Stimulated activated naive CD8-positive, alpha-beta T cell treated with anti-CD3 and anti-CD28 coated beads, Interleukin-15, amount 100 ng/mL, for 72 hours (primary cell): ENCODE measurements at regions not wholly inside any gene's neighbourhood (a gene's known extent, or its start where the extent isn't known, plus 50 kb on each side); places are given as distances from the start of the nearest gene placed in this dataset.

Experiments used
- ATAC-seq: fragments of 150-1000 bp; cut with Tn5 transposase; 2 replicates; pipeline ENCODE4 v1.10.0; 2021; ENCODE audit warnings: mild to moderate bottlenecking, moderate library complexity
- DNase-seq, 2 donors: peaks; one replicate each; pipeline ENCODE4 v3.0.0; 2021 to 2022
- H3K27ac Mint-ChIP-seq, 2 donors: one replicate each; pipeline ENCODE4 v1.8.0; 2022; ENCODE audit warnings: mild to moderate bottlenecking in 2 of 2, mixed read lengths in 2 of 2, moderate library complexity in 2 of 2
- H3K27me3 Mint-ChIP-seq: one replicate; pipeline ENCODE4 v1.8.0; 2022; ENCODE audit warnings: mixed read lengths
- H3K4me1 Mint-ChIP-seq: one replicate; pipeline ENCODE4 v1.8.0; 2022; ENCODE audit warnings: mild to moderate bottlenecking, mixed read lengths
- H3K4me3 Mint-ChIP-seq, 2 donors: one replicate each; pipeline ENCODE4 v1.8.0; 2022; ENCODE audit warnings: mild to moderate bottlenecking in 2 of 2, mixed read lengths in 2 of 2, moderate library complexity in 1 of 2
- H3K9me3 Mint-ChIP-seq, 2 donors: one replicate each; pipeline ENCODE4 v1.8.0; 2022; ENCODE audit warnings: mixed read lengths in 2 of 2

- ATAC-seq: peak; percentile 42
- peaks cover 7% of the 10 kb centered on the region for H3K4me1 Mint-ChIP-seq
- no peak overlapping the region for H3K27ac Mint-ChIP-seq
- peaks cover 40% of the 10 kb centered on the region for H3K27me3 Mint-ChIP-seq
- H3K4me3 Mint-ChIP-seq: no peak overlapping the region
- no peak for DNase-seq
- no peaks in the 10 kb centered on the region for H3K9me3 Mint-ChIP-seq
These were observed 83.3 kb upstream of the PGBD5 start for GRCh38 chr1:230509281-230509977.

- peaks cover 28% of the 10 kb centered on the region for H3K27me3 Mint-ChIP-seq
- peaks cover 7% of the 10 kb centered on the region for H3K4me1 Mint-ChIP-seq
- no peak for DNase-seq
- no peaks in the 10 kb centered on the region for H3K9me3 Mint-ChIP-seq
- no peak for ATAC-seq
- no peak overlapping the region for H3K27ac Mint-ChIP-seq
- H3K4me3 Mint-ChIP-seq: no peak overlapping the region
These were observed 81.7 kb upstream of the PGBD5 start for GRCh38 chr1:230507666-230508402.

- DNase-seq (no peak), ATAC-seq (no peak)
- Mint-ChIP-seq H3K4me1 (peaks cover 7% of the 10 kb centered on the region), H3K27me3 (peaks cover 25% of the 10 kb centered on the region), H3K27ac (no peak overlapping the region), H3K4me3 (no peak overlapping the region), H3K9me3 (no peaks in the 10 kb centered on the region)
These were observed 81.1 kb upstream of the PGBD5 start for GRCh38 chr1:230507236-230507635.

- Mint-ChIP-seq H3K9me3 (no peaks in the 10 kb centered on the region), H3K4me1 (peaks cover 7% of the 10 kb centered on the region), H3K27ac (no peak overlapping the region), H3K27me3 (peaks cover 25% of the 10 kb centered on the region), H3K4me3 (no peak overlapping the region)
- DNase-seq (no peak), ATAC-seq (no peak)
These were observed 80.3 kb upstream of the PGBD5 start for GRCh38 chr1:230506451-230506850.

GRCh38 chr1:230504310-230504709 is 78.2 kb upstream of the PGBD5 start:
- Mint-ChIP-seq H3K4me3 (no peak overlapping the region), H3K27ac (no peak overlapping the region), H3K27me3 (peaks cover 18% of the 10 kb centered on the region), H3K4me1 (peaks cover 7% of the 10 kb centered on the region), H3K9me3 (no peaks in the 10 kb centered on the region)
- ATAC-seq (no peak), DNase-seq (no peak)

- H3K9me3 Mint-ChIP-seq: no peaks in the 10 kb centered on the region
- no peak for ATAC-seq
- peaks cover 7% of the 10 kb centered on the region for H3K4me1 Mint-ChIP-seq
- H3K27me3 Mint-ChIP-seq: peaks cover 14% of the 10 kb centered on the region
- H3K4me3 Mint-ChIP-seq: no peak overlapping the region
- H3K27ac Mint-ChIP-seq: no peak overlapping the region
- no peak for DNase-seq
These were observed 77.6 kb upstream of the PGBD5 start for GRCh38 chr1:230503726-230504125.

GRCh38 chr1:230502996-230503395 is 76.9 kb upstream of the PGBD5 start:
- DNase-seq (no peak), ATAC-seq (no peak)
- Mint-ChIP-seq H3K9me3 (no peaks in the 10 kb centered on the region), H3K4me1 (peaks cover 7% of the 10 kb centered on the region), H3K27ac (peak overlapping the region in 1 of 2 donors; percentile 43), H3K4me3 (no peak overlapping the region), H3K27me3 (peaks cover 17% of the 10 kb centered on the region)

- ATAC-seq: no peak
- Mint-ChIP-seq H3K4me3 (no peak overlapping the region), H3K4me1 (no peaks in the 10 kb centered on the region), H3K27me3 (peaks cover 17% of the 10 kb centered on the region), H3K9me3 (no peaks in the 10 kb centered on the region), H3K27ac (no peak overlapping the region)
- no peak for DNase-seq
These were observed 76.2 kb upstream of the PGBD5 start for GRCh38 chr1:230502306-230502705.

- H3K27me3 Mint-ChIP-seq: peaks cover 17% of the 10 kb centered on the region
- no peaks in the 10 kb centered on the region for H3K4me1 Mint-ChIP-seq
- DNase-seq: no peak
- no peak overlapping the region for H3K4me3 Mint-ChIP-seq
- H3K27ac Mint-ChIP-seq: no peak overlapping the region
- no peak for ATAC-seq
- H3K9me3 Mint-ChIP-seq: no peaks in the 10 kb centered on the region
These were observed 75.7 kb upstream of the PGBD5 start for GRCh38 chr1:230501849-230502248.

- DNase-seq: no peak
These were observed 75.1 kb upstream of the PGBD5 start for GRCh38 chr1:230501242-230501641.

GRCh38 chr1:230500063-230500462 is 73.9 kb upstream of the PGBD5 start:
- Mint-ChIP-seq H3K4me3 (no peak overlapping the region), H3K27ac (no peak overlapping the region), H3K9me3 (no peaks in the 10 kb centered on the region), H3K4me1 (no peaks in the 10 kb centered on the region), H3K27me3 (peaks cover 28% of the 10 kb centered on the region)
- DNase-seq (no peak), ATAC-seq (no peak)

More at GRCh38 chr1:230501242-230501641, 75.1 kb upstream of the PGBD5 start:
- no peak overlapping the region for H3K4me3 Mint-ChIP-seq
- no peaks in the 10 kb centered on the region for H3K9me3 Mint-ChIP-seq
- ATAC-seq: no peak
- H3K27me3 Mint-ChIP-seq: peaks cover 17% of the 10 kb centered on the region
- no peak overlapping the region for H3K27ac Mint-ChIP-seq
- H3K4me1 Mint-ChIP-seq: no peaks in the 10 kb centered on the region

GRCh38 chr1:230499496-230499895 is 73.4 kb upstream of the PGBD5 start:
- no peak for ATAC-seq
- H3K9me3 Mint-ChIP-seq: no peaks in the 10 kb centered on the region
- H3K4me1 Mint-ChIP-seq: no peaks in the 10 kb centered on the region

GRCh38 chr1:230498704-230499103 is 72.6 kb upstream of the PGBD5 start:
- no peak overlapping the region for H3K27ac Mint-ChIP-seq
- no peak overlapping the region for H3K4me3 Mint-ChIP-seq
- DNase-seq: no peak
- ATAC-seq: no peak
- H3K4me1 Mint-ChIP-seq: no peaks in the 10 kb centered on the region
- H3K9me3 Mint-ChIP-seq: no peaks in the 10 kb centered on the region
- peaks cover 40% of the 10 kb centered on the region for H3K27me3 Mint-ChIP-seq

More at GRCh38 chr1:230499496-230499895, 73.4 kb upstream of the PGBD5 start:
- Mint-ChIP-seq H3K27me3 (peaks cover 34% of the 10 kb centered on the region), H3K27ac (peak overlapping the region in 1 of 2 donors; percentile 31), H3K4me3 (no peak overlapping the region)
- no peak for DNase-seq

GRCh38 chr1:230496451-230496850 is 70.3 kb upstream of the PGBD5 start:
- ATAC-seq: no peak
- no peak overlapping the region for H3K4me3 Mint-ChIP-seq
- H3K4me1 Mint-ChIP-seq: no peaks in the 10 kb centered on the region
- DNase-seq: no peak
- H3K27ac Mint-ChIP-seq: no peak overlapping the region
- H3K27me3 Mint-ChIP-seq: peaks cover 47% of the 10 kb centered on the region
- no peaks in the 10 kb centered on the region for H3K9me3 Mint-ChIP-seq

GRCh38 chr1:230495891-230496385 is 69.8 kb upstream of the PGBD5 start:
- no peak for DNase-seq
- Mint-ChIP-seq H3K27ac (no peak overlapping the region), H3K27me3 (peaks cover 53% of the 10 kb centered on the region), H3K9me3 (no peaks in the 10 kb centered on the region), H3K4me3 (no peak overlapping the region), H3K4me1 (no peaks in the 10 kb centered on the region)
- ATAC-seq: no peak

GRCh38 chr1:230495076-230495475 is 68.9 kb upstream of the PGBD5 start:
- Mint-ChIP-seq H3K27me3 (peaks cover 61% of the 10 kb centered on the region), H3K4me1 (no peaks in the 10 kb centered on the region), H3K4me3 (no peak overlapping the region), H3K27ac (no peak overlapping the region), H3K9me3 (no peaks in the 10 kb centered on the region)
- DNase-seq: no peak
- ATAC-seq: no peak
